ENCODE measurements at regions not wholly inside any gene's neighbourhood (a gene's known extent, or its start where the extent isn't known, plus 50 kb on each side); places are given as distances from the start of the nearest gene placed in this dataset.
A peak's percentile ranks its signal among the peaks of the same experiment; 100 is the strongest.

- DNase-seq: peak; percentile 81
These were observed 306.3 kb upstream of the ESRRG start for GRCh38 chr1:217029281-217030157.

- no peak for DNase-seq
These were observed 304.3 kb upstream of the ESRRG start for GRCh38 chr1:217027403-217028080.

GRCh38 chr1:217026531-217026930 is 303.3 kb upstream of the ESRRG start:
- peak; percentile 11 for DNase-seq

DNA sequence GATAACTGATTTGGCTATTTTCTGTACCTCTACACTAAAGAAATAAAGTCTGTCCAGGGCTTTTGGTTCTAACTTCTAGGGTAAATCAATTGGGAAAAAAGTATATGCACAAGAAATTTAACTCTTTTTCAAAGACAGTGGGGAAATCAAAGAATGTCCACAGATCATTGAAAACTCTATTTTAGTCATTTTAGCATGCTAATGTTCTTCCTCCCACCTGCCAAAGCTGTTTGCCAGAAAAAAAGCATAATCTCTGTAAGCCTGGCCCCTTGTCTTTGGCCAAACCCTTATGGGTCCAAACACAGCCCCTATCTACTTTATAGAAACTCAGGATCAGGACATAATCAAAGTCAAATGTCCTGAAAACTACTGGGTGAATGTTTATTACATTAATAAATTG is 302.2 kb upstream of the ESRRG start:
- no peak for DNase-seq

DNA sequence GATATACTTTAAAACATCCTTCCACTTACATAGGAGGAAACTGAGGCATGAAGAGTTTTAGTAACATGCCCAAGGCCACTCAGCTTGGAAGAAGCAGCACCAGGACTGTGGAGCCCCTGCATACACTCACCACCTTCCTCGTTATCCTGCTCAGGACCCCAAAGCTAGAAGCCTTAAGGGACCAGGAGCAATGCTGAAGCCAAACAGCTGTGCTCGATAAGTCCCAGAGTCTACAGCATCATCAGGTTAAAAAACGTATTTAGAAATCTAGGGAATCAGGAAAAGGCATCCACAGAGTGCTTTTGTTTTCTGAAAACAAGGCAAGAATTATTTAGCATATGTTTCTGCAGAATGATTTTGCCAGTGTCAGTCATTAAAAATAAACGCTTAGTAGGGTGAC is 301.7 kb upstream of the ESRRG start:
- DNase-seq: no peak

DNA sequence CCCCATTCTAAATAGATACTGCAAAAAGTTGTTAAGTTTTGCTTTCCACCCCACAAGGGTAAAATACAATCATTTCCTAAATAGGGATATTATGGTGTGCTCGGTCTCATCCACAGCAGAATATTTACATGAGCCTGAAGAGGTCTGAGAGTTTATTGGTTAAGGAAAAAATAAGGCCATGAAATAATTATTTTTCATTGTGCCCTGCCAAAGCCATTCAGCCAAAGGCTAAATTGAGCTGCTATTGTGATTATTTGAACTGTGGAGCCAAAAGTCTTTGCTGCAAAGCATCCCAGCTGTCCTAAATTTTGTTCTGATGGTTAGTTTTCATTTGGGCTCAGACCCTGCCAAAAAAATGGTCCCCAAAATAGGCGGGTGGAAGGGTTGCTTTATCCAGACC is 298.7 kb upstream of the ESRRG start:
- DNase-seq: no peak

GRCh38 chr1:217021400-217021799 is 298.2 kb upstream of the ESRRG start:
- DNase-seq: no peak

- DNase-seq: no peak
These were observed 296.2 kb upstream of the ESRRG start for GRCh38 chr1:217019475-217019874.

DNA sequence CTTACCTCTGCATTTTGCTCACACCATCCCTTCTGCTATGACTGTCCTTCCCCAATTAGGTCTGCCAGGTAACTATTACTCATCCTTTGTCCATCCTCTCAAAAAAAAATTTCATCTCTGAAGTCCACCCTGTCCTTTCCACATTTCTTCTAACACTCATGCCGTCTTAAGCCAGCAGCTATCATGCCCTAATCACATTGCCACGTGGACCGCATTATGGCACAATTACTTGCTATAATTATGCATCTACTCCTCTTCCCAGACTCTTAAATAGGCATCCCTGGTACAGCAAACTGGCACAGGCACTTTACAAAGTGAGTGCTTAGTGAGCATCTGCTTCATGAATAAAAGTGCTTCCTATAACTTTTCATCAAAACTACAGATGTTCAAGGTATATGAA is 295.4 kb upstream of the ESRRG start:
- no peak for DNase-seq

DNA sequence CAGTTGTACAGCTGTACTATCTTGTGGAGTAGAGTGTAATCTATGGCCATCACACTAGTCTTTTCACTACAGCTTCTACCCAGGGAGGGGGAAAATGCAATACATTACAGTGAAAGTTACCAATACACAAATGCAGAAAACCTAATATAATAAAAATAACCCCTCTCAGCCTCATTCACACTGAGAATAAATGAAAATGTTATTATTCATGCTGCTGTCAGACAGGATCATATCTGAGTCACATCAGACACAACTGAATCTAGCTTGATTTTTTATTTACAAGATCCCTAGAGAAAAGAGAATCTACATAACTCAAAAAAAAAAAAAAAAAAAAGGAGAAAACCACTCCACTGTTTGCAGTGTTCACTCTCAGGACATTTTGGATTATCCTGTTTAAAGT is 293.9 kb upstream of the ESRRG start:
- DNase-seq: no peak

DNA sequence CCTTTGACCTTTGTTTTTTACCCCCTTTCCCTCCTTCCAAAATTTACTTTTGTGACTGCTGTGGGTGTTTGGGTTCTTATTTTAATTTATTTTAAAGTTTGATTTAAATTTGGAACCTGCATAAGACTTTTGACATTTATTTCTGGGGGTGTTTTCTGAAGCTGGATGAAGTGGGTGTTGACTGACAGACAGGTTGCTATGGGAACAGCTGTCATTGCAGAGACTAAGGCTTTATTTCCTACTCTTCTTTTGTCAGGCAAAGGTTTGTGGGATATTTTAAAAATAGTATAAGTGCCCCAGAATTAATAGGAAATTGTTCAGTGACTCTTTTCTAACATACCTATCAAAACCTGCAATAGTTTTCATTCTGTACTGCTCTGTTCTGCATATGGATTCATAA is 290.8 kb upstream of the ESRRG start:
- DNase-seq: no peak

DNA sequence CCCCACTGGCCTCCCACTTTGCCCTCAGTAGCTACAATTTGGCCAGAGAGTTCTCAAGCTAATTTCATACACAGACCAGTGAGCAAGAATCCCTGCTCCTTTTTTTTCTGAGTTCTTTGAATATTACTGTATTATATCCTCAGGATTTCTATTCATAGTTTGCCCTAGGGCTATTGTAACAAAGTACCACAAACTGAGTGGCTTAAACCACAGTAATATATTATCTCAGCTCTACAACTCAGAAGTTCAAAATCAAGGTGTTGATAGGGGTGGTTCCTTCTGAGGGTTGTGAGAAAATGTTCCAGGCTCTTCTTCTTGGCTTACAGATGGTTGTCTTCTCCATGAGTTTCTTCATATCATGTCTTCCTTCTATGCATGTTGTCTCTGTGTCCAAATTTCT is 289.4 kb upstream of the ESRRG start:
- DNase-seq: no peak

DNA sequence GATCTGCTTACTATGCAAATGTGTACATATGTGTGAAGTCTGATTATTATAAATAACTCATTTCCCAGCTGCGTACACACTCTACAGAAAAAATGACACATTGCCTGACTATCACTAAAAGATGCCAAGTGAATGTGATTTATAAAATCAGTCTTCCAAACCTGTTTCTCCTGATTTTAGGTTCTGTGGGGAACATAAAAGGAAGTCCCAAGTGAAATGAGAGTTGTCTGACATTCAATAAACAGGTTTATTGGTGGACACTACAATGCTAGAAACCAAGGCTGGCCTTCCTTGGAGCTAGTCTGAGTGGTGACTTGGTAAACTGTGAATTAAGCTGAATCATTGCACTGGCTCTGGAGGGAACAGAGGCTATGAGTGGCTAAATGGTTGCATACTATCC is 287.9 kb upstream of the ESRRG start:
- DNase-seq: no peak

- peak; percentile 15 for DNase-seq
These were observed 287.0 kb upstream of the ESRRG start for GRCh38 chr1:217010253-217010652.

DNA sequence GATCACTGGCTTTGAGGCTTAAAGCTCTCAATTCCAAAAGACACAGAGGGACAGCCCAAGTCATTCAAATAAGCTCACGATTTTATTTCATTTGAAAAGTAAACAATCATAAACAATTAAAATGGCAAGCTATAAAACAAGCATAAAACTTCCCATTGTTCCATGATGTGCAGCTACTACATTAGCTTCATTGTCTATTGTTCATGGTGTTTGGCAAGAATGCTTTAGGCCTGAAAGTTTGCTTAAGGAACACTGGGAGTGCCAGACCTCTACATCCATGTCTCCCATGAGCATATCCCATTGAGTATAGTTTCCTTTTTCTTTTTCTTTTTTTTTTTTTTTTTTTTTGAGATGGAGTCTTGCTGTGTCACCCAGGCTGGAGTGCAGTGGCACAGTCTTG is 286.1 kb upstream of the ESRRG start:
- no peak for DNase-seq

DNA sequence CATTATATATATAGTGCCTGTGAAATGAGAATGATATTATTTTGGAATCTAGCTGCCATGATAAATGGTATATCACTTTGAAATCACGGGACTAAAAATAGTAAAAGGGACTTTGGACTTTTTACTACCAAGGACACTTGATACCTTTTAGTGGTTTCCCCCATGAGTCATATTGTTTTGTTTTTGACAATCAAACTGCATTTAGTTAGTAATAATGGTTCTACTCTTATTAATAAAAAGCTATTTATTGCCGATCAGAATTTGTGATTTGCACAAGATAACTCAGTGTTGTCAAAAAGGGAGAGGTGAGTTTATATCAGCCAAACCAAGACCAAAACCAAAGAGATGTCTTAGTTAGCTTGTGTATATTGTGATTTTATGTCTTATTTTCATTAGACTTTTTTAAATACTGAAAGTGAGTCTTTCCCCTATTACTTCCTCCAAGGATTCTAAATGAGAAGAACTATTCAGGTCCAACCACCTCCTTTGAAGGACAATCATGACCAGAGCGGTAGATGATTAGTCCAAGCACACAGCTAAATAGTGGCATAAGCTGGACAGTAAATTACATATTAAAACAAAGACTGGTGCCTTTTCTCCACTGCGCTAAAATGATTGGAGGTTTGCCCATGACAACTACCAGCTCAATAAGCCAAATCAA is 281.7 kb upstream of the ESRRG start:
- no peak for DNase-seq

DNA sequence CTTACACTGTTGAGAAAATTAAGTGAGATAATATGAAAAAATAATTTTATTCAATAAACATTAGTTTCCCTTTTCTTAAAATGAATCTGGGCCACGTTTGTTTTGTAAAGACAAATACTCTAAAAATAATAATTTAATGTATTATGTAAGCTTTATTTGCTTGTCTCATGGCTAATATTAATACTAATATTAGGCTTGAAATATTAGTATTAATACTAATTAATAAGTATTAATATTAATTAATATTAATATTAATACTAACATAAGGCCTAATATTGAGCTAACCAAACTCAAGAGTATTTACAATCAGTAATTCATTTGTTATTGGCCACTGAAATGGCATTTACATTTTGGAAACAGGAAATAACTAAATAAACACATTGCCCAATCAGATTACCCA is 280.1 kb upstream of the ESRRG start:
- DNase-seq: no peak

DNA sequence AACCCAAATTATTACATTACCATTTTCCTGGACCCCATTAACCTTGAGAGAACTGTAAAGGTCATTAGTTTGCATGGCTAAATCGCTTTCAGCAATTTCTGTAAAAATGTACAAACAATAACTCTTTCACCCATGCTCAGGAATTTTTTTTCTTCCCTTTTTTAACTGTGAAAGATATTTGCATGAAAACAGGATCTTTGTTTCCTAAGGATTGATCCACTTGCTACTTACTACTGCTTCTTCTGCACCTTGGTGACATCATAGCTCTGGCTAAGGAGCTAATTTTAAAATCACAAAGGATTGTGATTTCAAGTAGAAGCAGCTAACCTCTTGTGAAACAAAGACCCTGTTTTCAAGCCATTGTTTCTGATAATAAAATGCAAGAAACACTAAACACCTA is 274.6 kb upstream of the ESRRG start:
- DNase-seq: no peak

- no peak for DNase-seq
These were observed 273.8 kb upstream of the ESRRG start for GRCh38 chr1:216997069-216997468.

GRCh38 chr1:216984536-216984935 is 261.3 kb upstream of the ESRRG start:
- DNase-seq: no peak

DNA sequence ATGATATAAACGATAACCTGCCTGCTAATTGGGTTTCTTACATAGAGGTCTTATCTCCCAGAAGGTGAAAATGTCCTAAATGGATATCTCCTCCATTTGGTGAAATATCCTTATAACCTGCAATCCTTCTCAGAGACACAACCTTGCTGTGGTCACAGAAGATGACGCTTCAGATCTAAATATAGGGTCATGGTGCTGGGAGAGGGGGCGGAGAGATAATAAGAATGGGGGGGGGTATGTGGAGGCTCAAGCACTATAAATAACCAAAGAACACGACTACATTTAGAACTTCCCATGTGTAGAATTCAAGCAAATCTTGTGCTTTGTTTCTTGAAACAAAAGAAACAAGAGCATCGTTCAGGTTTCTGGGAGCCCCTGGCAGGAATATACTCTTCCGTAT is 260.6 kb upstream of the ESRRG start:
- no peak for DNase-seq

- no peak for DNase-seq
These were observed 238.3 kb upstream of the ESRRG start for GRCh38 chr1:216961516-216961915.

DNA sequence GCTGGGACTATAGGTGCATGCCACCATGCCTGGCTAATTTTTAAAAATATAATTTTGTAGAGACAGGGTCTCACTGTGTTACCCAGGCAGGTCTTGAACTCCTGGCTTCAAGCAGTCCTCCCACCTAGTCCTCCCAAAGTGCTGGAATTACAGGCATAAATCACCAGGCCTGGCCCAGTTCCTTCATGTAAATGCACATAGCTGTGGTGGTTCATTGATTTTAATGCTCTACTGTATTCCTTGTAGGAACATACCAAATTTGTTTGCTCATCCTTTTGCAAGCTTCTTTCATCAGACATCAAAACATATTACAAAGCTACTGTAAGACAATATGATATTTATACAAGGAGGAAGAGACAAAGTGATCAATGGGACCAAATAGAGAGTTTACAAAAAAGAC is 237.5 kb upstream of the ESRRG start:
- peak; percentile 29 for DNase-seq

DNA sequence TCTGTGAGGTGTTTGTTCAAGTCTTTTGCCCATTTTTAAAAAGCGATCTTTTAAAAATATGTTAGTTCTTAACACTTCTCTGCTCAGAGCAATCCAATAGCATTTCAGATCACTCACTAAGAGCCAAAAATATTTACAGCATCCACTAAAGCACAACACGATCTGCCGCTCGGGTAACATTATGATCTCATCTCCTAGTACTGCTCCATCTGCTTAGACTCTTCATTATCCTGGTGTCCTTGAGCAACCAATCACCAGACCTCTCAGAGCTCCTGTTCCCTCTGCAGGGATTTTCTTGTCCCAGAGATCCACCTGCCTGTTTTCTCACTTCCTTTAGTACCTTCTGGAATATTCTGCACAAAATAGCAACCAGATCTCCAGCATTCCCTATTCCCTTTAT is 235.3 kb upstream of the ESRRG start:
- no peak for DNase-seq
